K562 (cell line): ENCODE measurements at regions not wholly inside any gene's neighbourhood (a gene's known extent, or its start where the extent isn't known, plus 50 kb on each side); places are given as distances from the start of the nearest gene placed in this dataset.

Source experiments
- ATAC-seq: fragments of 200-7000 bp; cut with Tn5 transposase; 3 replicates; pipeline ENCODE4 v1.9.1; 2020; ENCODE audit warnings: moderate library complexity
- BruUV-seq: library from RNA; stranded (reverse); fragments of 400-500 nt; replicated peaks from 2 replicates; lab custom pipeline; 2021; lab: Mats Ljungman, UMichigan
- CTCF ChIA-PET: fragments of 300-600 bp; formaldehyde crosslinking; extraction: SDS; loops from one replicate; lab custom pipeline; 2021; ENCODE audit warnings: low intra/inter-chr PET ratio; lab: Yijun Ruan, JAX
- POLR2A ChIA-PET: fragments of 300-600, 350-650 bp; sonication (Branson Sonifier 250); formaldehyde crosslinking; extraction: SDS; loops from one replicate; lab custom pipeline; 2021; ENCODE audit warnings: antibody characterized with exemption, inconsistent platforms; lab: Yijun Ruan, JAX
- DNase-seq, 4 experiments: peaks; one replicate each; pipeline versions ENCODE4 v3.0.0 to v3.0.0-alpha.2; 2011 to 2018; ENCODE audit warnings: low spot score in 3 of 4, mixed read lengths in 3 of 4; ENCODE audit errors: extremely low read depth in 1 of 4
- FAIRE-seq: peaks from 2 replicates; lab custom pipeline; 2011; peaks lifted over from hg19 to GRCh38; lab: Jason Lieb, UNC
- H2AFZ ChIP-seq: 2 replicates; pipeline ENCODE4 v1.6.0; 2011; ENCODE audit warnings: low read depth, low read length, control low read depth, inconsistent platforms
- H3K27ac ChIP-seq: fragments of 200-600 bp; 3 replicates; pipeline ENCODE4 v1.8.0; 2011; ENCODE audit warnings: low read depth, mild to moderate bottlenecking, control low read depth, inconsistent platforms, low read length, moderate library complexity, mixed read lengths; ENCODE audit errors: extremely low read depth
- H3K27me3 ChIP-seq, 2 experiments: fragments of 300-600 bp in 1 of 2; 2 replicates in 1 of 2; 3 replicates in 1 of 2; pipeline versions ENCODE4 v1.6.0 to v1.8.0; 2011; ENCODE audit warnings: inconsistent platforms in 2 of 2, low read length in 2 of 2, mild to moderate bottlenecking in 1 of 2, mixed read lengths in 1 of 2, moderate library complexity in 1 of 2; ENCODE audit not compliant: control insufficient read depth in 2 of 2, insufficient read depth in 2 of 2
- H3K36me3 ChIP-seq: fragments of 300-600 bp; 3 replicates; pipeline ENCODE4 v1.8.0; 2011; ENCODE audit warnings: mild to moderate bottlenecking, low read length, inconsistent platforms; ENCODE audit not compliant: control insufficient read depth, insufficient read depth
- H3K4me1 ChIP-seq, 2 experiments: fragments of 200-600 bp in 1 of 2; replicated peaks in 1 of 2; 2 replicates in 1 of 2; 3 replicates in 1 of 2; pipeline versions ENCODE4 v1.5.1 to v1.8.0; 2011; ENCODE audit warnings: inconsistent platforms in 2 of 2, low read length in 2 of 2, mild to moderate bottlenecking in 1 of 2, mixed read lengths in 1 of 2, moderate library complexity in 1 of 2; ENCODE audit not compliant: control insufficient read depth in 2 of 2, insufficient read depth in 2 of 2
- H3K4me2 ChIP-seq: 2 replicates; pipeline ENCODE4 v1.6.1; 2011; ENCODE audit warnings: low read length, control low read depth, inconsistent platforms, mixed read lengths; ENCODE audit not compliant: insufficient read depth
- H3K4me3 ChIP-seq: fragments of 200-600 bp; sonication (generic), shearing (Covaris generic); 2 replicates; pipeline ENCODE4 v1.5.1; 2016; ENCODE audit warnings: control low read depth, inconsistent platforms
- H3K79me2 ChIP-seq: fragments of 200-600 bp; 3 replicates; pipeline ENCODE4 v1.8.0; 2011; ENCODE audit warnings: low read length, inconsistent platforms; ENCODE audit not compliant: control insufficient read depth, insufficient read depth
- H3K9ac ChIP-seq, 2 experiments: 2 replicates each; pipeline versions ENCODE4 v1.6.0 to v1.6.1; 2011; ENCODE audit warnings: low read depth in 2 of 2, low read length in 2 of 2, control low read depth in 1 of 2, inconsistent platforms in 1 of 2, mild to moderate bottlenecking in 1 of 2, mixed read lengths in 1 of 2; ENCODE audit not compliant: insufficient read depth in 1 of 2
- H3K9me1 ChIP-seq: one replicate; pipeline ENCODE4 v1.6.0; 2011; ENCODE audit warnings: inconsistent platforms, mild to moderate bottlenecking, low read length, moderate library complexity; ENCODE audit not compliant: control insufficient read depth, insufficient read depth
- H3K9me3 ChIP-seq: replicated peaks from 2 replicates; pipeline ENCODE4 v1.5.1; 2011; ENCODE audit warnings: low read depth, low read length, inconsistent platforms; ENCODE audit not compliant: control insufficient read depth, insufficient read depth
- H4K20me1 ChIP-seq: replicated peaks from 2 replicates; pipeline ENCODE4 v1.6.1; 2011; ENCODE audit warnings: low read length, inconsistent platforms, mixed read lengths; ENCODE audit not compliant: control insufficient read depth, insufficient read depth
- ELK3 ChIP-seq: fragments of 450-650 bp; formaldehyde crosslinking; IDR thresholded peaks from 2 replicates; pipeline ENCODE4 v1.4.0; 2020; ENCODE audit warnings: mild to moderate bottlenecking
- HINFP ChIP-seq: fragments of 450-650 bp; conservative IDR thresholded peaks from 2 replicates; pipeline ENCODE4 v1.6.1; 2016; ENCODE audit warnings: missing genetic modification characterization, low read depth, mild to moderate bottlenecking, control low read depth, missing compliant biosample characterization
- HLTF ChIP-seq: fragments of 450-650 bp; IDR thresholded peaks from 2 replicates; pipeline ENCODE4 v1.6.1; 2016
- HNRNPLL ChIP-seq: fragments of 200-400 bp; formaldehyde crosslinking; IDR thresholded peaks from 2 replicates; pipeline ENCODE4 v1.6.1; 2017; ENCODE audit warnings: low read length, low read depth, mild to moderate bottlenecking; ENCODE audit not compliant: poor library complexity, severe bottlenecking
- KAT2B ChIP-seq: IDR thresholded peaks from one replicate; pipeline ENCODE4 v1.6.1; 2012; ENCODE audit warnings: low read depth, mild to moderate bottlenecking, control low read depth, inconsistent platforms, low read length, moderate library complexity
- KAT8 ChIP-seq: fragments of 450-650 bp; IDR thresholded peaks from 2 replicates; pipeline ENCODE4 v1.6.1; 2016; ENCODE audit warnings: low read depth, mild to moderate bottlenecking
- LEF1 ChIP-seq: fragments of 450-650 bp; IDR thresholded peaks from 2 replicates; pipeline ENCODE4 v1.6.1; 2016; ENCODE audit warnings: mild to moderate bottlenecking
- RBM17 ChIP-seq: fragments of 200-400 bp; formaldehyde crosslinking; IDR thresholded peaks from 2 replicates; pipeline ENCODE4 v1.6.1; 2017; ENCODE audit warnings: low read depth, mild to moderate bottlenecking, low read length, borderline replicate concordance
- SRSF1 ChIP-seq: fragments of 200-400 bp; formaldehyde crosslinking; IDR thresholded peaks from 2 replicates; pipeline ENCODE4 v1.6.1; 2017; ENCODE audit warnings: mild to moderate bottlenecking, low read depth, low read length, moderate library complexity
- ZNF146 ChIP-seq: IDR thresholded peaks from one replicate; pipeline ENCODE4 v1.6.1; 2018; ENCODE audit warnings: missing compliant biosample characterization; ENCODE audit not compliant: unreplicated experiment
- ZNF197 ChIP-seq: fragments of 200-800 bp; sonication (Bioruptor generic); IDR thresholded peaks from 2 replicates; pipeline ENCODE4 v1.6.1; 2016; ENCODE audit warnings: low read depth, missing genetic modification characterization, missing compliant biosample characterization
- ZNF518B ChIP-seq: fragments of 250-450 bp; sonication (Bioruptor Pico); IDR thresholded peaks from 2 replicates; pipeline ENCODE4 v1.5.0; 2021; ENCODE audit warnings: mild to moderate bottlenecking, moderate library complexity
- ZNF766 ChIP-seq: fragments of 200-800 bp; sonication (Bioruptor generic); conservative IDR thresholded peaks from 2 replicates; pipeline ENCODE4 v1.6.1; 2016; ENCODE audit warnings: missing genetic modification characterization, missing compliant biosample characterization
- WGBS: fragments of 100-300 bp; shearing (Covaris generic); methylation state at CpG from one replicate; pipeline ENCODE4 v1.1.6; 2016; ENCODE audit warnings: low coverage, mixed read lengths; ENCODE audit not compliant: insufficient coverage; ENCODE audit errors: missing lambda C conversion rate; 5-methylcytosine and 5-hydroxymethylcytosine counted together
- in situ Hi-C: fragments of 300-500 bp; cut with MboI; formaldehyde crosslinking; loops from 4 replicates; pipeline ENCODE4 v1.15.0; 2018; ENCODE audit warnings: inconsistent platforms, mixed read lengths
- intact Hi-C: fragments of 100-400 bp; cut with micrococcal nuclease; formaldehyde crosslinking; loops from 2 replicates; pipeline ENCODE4 v1.14.2; 2022

- CTCF ChIA-PET, result no interaction called here
- BruUV-seq, result no TSS peak
- peaks cover 2 to 59% of the 10 kb centered on the region in 2 experiments; a peak in 3 of 5 replicates for H3K27me3 ChIP-seq
Observed at GRCh38 chr2:240298117-240298790, 137.2 kb upstream of the GPC1 start.

More at GRCh38 chr2:240298117-240298790, 137.2 kb upstream of the GPC1 start:
- FAIRE-seq (no peak), DNase-seq (no peak), ATAC-seq (no peak)
- Histone ChIP-seq H3K9me3 (no peaks in the 10 kb centered on the region), H4K20me1 (no peaks in the 10 kb centered on the region), H2AFZ (no peak overlapping the region), H3K9ac (no peak overlapping the region), H3K4me1 (no peaks in the 10 kb centered on the region), H3K79me2 (no peaks in the 10 kb centered on the region), H3K9me1 (no peaks in the 10 kb centered on the region), H3K27ac (no peak overlapping the region), H3K4me3 (no peak overlapping the region), H3K4me2 (no peak overlapping the region), H3K36me3 (no peaks in the 10 kb centered on the region)
- 1% methylated on average over 7 of the region's 11 CpGs for WGBS
- in situ Hi-C loops (no loop called here), intact Hi-C loops (no loop called here)
- TF ChIP-seq HLTF, result no peak
- TF ChIP-seq ELK3, result no peak
- TF ChIP-seq KAT8, result no peak
- no peak for TF ChIP-seq ZNF518B (CRISPR knock-in tag)
- no peak for TF ChIP-seq HINFP (tag)
- TF ChIP-seq RBM17, result no peak
- TF ChIP-seq ZNF197 (CRISPR knock-in tag), result no peak
- no peak for TF ChIP-seq ZNF766
- TF ChIP-seq KAT2B, result no peak
- TF ChIP-seq HNRNPLL, result no peak
- no peak for TF ChIP-seq ZNF146
- no peak for TF ChIP-seq LEF1
- TF ChIP-seq SRSF1, result no peak
- POLR2A ChIA-PET, result no interaction called here
